Retina (tissue), 1 donor: ENCODE measurements at regions not wholly inside any gene's neighbourhood (a gene's known extent, or its start where the extent isn't known, plus 50 kb on each side); places are given as distances from the start of the nearest gene placed in this dataset.

ENCODE experiments used
- DNase-seq: peaks from one replicate; pipeline ENCODE4 v3.0.0-alpha.2; 2016

GRCh38 chr13:73129023-73129422 lies 70.2 kb downstream of the KLF5 start:
- no peak for DNase-seq
